Smooth muscle cell (in vitro differentiated cells): ENCODE measurements at regions not wholly inside any gene's neighbourhood (a gene's known extent, or its start where the extent isn't known, plus 50 kb on each side); places are given as distances from the start of the nearest gene placed in this dataset.
"Not testable (repeated sequence)": the region's sequence is repeated elsewhere in the genome, so short reads cannot be mapped to it uniquely, and the experiment has no call there.

ENCODE experiments used
- DNase-seq: peaks from one replicate; lab custom pipeline; 2025; ENCODE audit not compliant: unreplicated experiment; lab: John Stamatoyannopoulos, UW
- H2AFZ ChIP-seq: fragments of 200-600 bp; sonication (generic); 2 replicates; pipeline ENCODE4 v1.6.0; 2016; ENCODE audit warnings: antibody characterized with exemption, low read depth, mild to moderate bottlenecking
- H3F3A ChIP-seq: fragments of 200-600 bp; sonication (generic); 2 replicates; pipeline ENCODE4 v1.6.0; 2017; ENCODE audit warnings: antibody characterized with exemption, low read depth
- H3K27ac ChIP-seq: fragments of 200-600 bp; sonication (generic); 2 replicates; pipeline ENCODE4 v1.5.1; 2016; ENCODE audit warnings: low read depth, mild to moderate bottlenecking
- H3K27me3 ChIP-seq: fragments of 200-600 bp; sonication (generic); 2 replicates; pipeline ENCODE4 v1.6.1; 2016; ENCODE audit warnings: low read depth, mild to moderate bottlenecking
- H3K36me3 ChIP-seq: fragments of 200-600 bp; sonication (generic); 2 replicates; pipeline ENCODE4 v1.5.1; 2016; ENCODE audit warnings: low read depth
- H3K4me1 ChIP-seq: fragments of 200-600 bp; sonication (generic); 2 replicates; pipeline ENCODE4 v1.5.1; 2016; ENCODE audit warnings: low read depth
- H3K4me2 ChIP-seq: fragments of 200-600 bp; sonication (generic); 2 replicates; pipeline ENCODE4 v1.6.0; 2016; ENCODE audit warnings: mild to moderate bottlenecking
- H3K4me3 ChIP-seq: fragments of 200-600 bp; sonication (generic); 2 replicates; pipeline ENCODE4 v1.5.1; 2016; ENCODE audit warnings: mild to moderate bottlenecking
- H3K79me2 ChIP-seq: fragments of 200-600 bp; sonication (generic); 2 replicates; pipeline ENCODE4 v1.6.0; 2016; ENCODE audit warnings: low read depth, mild to moderate bottlenecking
- H3K9ac ChIP-seq: fragments of 200-600 bp; sonication (generic); 2 replicates; pipeline ENCODE4 v1.6.0; 2016; ENCODE audit warnings: low read depth
- H3K9me3 ChIP-seq: fragments of 200-600 bp; sonication (generic); replicated peaks from 2 replicates; pipeline ENCODE4 v1.5.1; 2016; ENCODE audit warnings: low read depth
- H4K20me1 ChIP-seq: fragments of 200-600 bp; sonication (generic); 2 replicates; pipeline ENCODE4 v1.6.0; 2016; ENCODE audit warnings: low read depth
- WGBS: methylation state at CpG from one replicate; pipeline ENCODE4 v1.1.7; 2016; ENCODE audit warnings: low lambda C conversion rate; 5-methylcytosine and 5-hydroxymethylcytosine counted together
- TF ChIP-seq, protein P1 (sequence below): fragments of 200-600 bp; sonication (generic); IDR thresholded peaks from 2 replicates; pipeline ENCODE4 v1.5.1; 2017; ENCODE audit warnings: borderline replicate concordance, mild to moderate bottlenecking, antibody characterized with exemption; ENCODE audit not compliant: insufficient read depth, poor library complexity, severe bottlenecking

GRCh38 chr2:234357666-234358065, 139.2 kb downstream of the ARL4C start:
- H3K4me3 ChIP-seq = no peak overlapping the region
- no peak overlapping the region for H2AFZ ChIP-seq
- peaks cover 19% of the 10 kb centered on the region for H3F3A ChIP-seq
- peaks cover 29% of the 10 kb centered on the region for H3K4me1 ChIP-seq
- H3K4me2 ChIP-seq = no peak overlapping the region
- H3K79me2 ChIP-seq = no peaks in the 10 kb centered on the region
- H3K9me3 ChIP-seq = peaks cover 5% of the 10 kb centered on the region
- WGBS = 66% methylated on average over 2 of the region's 3 CpGs
- no peak for DNase-seq
- H4K20me1 ChIP-seq = no peaks in the 10 kb centered on the region
- H3K9ac ChIP-seq = no peak overlapping the region
- TF ChIP-seq, protein P1, sequence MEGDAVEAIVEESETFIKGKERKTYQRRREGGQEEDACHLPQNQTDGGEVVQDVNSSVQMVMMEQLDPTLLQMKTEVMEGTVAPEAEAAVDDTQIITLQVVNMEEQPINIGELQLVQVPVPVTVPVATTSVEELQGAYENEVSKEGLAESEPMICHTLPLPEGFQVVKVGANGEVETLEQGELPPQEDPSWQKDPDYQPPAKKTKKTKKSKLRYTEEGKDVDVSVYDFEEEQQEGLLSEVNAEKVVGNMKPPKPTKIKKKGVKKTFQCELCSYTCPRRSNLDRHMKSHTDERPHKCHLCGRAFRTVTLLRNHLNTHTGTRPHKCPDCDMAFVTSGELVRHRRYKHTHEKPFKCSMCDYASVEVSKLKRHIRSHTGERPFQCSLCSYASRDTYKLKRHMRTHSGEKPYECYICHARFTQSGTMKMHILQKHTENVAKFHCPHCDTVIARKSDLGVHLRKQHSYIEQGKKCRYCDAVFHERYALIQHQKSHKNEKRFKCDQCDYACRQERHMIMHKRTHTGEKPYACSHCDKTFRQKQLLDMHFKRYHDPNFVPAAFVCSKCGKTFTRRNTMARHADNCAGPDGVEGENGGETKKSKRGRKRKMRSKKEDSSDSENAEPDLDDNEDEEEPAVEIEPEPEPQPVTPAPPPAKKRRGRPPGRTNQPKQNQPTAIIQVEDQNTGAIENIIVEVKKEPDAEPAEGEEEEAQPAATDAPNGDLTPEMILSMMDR = no peak
- no peaks in the 10 kb centered on the region for H3K27me3 ChIP-seq
- H3K27ac ChIP-seq = no peak overlapping the region
- no peaks in the 10 kb centered on the region for H3K36me3 ChIP-seq

DNA sequence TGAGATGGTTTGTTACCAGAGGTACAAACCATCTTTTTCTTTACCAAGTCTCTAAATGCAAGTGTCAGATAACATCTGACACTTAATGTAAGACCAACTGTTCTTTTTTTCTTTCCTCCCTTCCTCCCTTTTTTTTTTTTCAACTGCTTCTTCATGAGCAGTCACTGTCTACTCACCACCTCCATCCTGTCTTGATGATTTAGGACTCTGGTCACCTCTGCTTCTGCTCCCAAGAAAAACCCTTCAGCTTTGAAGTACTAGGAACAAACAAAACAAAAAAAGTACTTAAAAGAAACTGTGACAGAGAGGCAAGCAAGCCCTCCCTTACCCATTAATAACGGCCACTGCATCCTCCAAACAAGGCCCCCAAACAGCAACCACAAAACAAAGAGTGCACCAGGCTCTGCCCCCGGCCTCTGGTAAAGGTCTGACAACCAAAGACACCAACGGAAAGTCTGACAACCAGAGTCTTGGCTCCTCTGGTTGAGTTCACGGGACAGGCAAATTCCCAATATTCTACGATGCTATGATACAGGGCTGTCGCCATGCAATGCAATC, 141.0 kb downstream of the ARL4C start:
- Histone ChIP-seq H2AFZ (no peak overlapping the region), H3K4me2 (no peak overlapping the region), H3K79me2 (no peaks in the 10 kb centered on the region), H3K36me3 (no peaks in the 10 kb centered on the region), H3K4me3 (no peak overlapping the region), H3K9me3 (peaks cover 5% of the 10 kb centered on the region), H3K27me3 (no peaks in the 10 kb centered on the region), H4K20me1 (no peaks in the 10 kb centered on the region), H3K9ac (no peak overlapping the region), H3K27ac (no peak overlapping the region), H3K4me1 (peaks cover 28% of the 10 kb centered on the region), H3F3A (peaks cover 10% of the 10 kb centered on the region)
- 49% methylated on average over 6 of the region's 6 CpGs for WGBS
- no peak for DNase-seq
- TF ChIP-seq, protein P1 = no peak

DNA sequence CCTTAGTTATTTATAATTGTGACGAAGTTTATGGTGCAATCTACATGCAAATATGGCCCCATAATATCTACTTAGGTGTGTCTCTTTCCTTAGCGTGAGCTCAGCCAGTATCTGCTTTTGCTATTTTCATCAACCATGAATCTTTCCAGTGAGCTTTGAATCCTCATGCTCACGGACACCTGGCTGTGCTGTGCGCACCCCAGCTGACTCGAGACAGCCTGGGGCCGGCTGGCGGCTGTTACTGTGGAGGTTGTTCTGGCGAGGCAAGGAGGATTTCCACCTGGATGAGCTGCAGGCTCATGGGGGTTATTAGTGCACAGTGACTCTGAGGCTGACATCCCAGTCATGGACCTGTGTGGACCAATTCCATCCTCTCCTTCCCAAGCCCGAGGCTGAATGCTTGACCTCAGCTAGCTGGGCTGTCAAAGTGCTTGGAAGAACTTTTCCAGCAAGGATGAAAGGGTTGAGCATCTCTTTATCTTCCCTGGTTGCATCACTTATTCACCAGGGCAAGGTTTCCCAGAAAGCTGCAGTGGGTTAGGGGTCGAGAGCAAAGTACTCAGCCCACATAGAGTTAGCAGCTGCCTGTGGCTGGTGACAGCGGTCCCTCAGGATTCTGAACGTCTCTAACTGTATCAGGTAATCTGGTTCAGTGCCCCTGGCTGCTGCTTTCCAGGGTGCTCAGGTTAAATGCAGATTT, 141.7 kb downstream of the ARL4C start:
- TF ChIP-seq, protein P1 = no peak

DNA sequence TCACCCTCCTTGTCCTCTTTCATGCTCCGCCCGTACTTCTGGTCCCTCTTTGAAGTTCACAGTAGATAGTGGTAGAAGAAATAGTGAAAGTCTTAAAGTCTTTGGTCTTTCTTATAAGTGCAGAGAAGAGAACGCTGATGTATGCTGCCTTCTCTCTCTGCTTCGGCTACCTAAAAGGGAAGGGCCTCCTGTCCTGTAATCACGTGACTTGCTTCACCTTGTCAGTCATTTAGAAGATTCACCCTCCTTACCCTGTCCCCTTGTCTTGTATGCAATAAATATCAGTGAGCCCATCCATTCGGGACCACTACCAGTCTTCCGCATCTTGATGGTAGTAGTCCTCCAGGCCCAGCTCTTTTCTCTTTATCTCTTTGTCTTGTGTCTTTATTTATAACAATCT, 144.6 kb downstream of the ARL4C start:
- 93% methylated on average over 7 of the region's 7 CpGs for WGBS
- TF ChIP-seq, protein P1 = no peak
- no peaks in the 10 kb centered on the region for H3K9me3 ChIP-seq

More for the DNA sequence above, 141.7 kb downstream of the ARL4C start:
- Histone ChIP-seq H3K9me3 (peaks cover 5% of the 10 kb centered on the region), H3F3A (peaks cover 3% of the 10 kb centered on the region), H3K9ac (no peak overlapping the region), H4K20me1 (no peaks in the 10 kb centered on the region), H3K36me3 (no peaks in the 10 kb centered on the region), H3K4me1 (peaks cover 28% of the 10 kb centered on the region), H3K4me3 (no peak overlapping the region), H3K27ac (no peak overlapping the region), H3K79me2 (no peaks in the 10 kb centered on the region), H3K27me3 (no peaks in the 10 kb centered on the region), H3K4me2 (no peak overlapping the region), H2AFZ (no peak overlapping the region)
- no peak for DNase-seq
- WGBS = 59% methylated on average over 12 of the region's 12 CpGs

DNA sequence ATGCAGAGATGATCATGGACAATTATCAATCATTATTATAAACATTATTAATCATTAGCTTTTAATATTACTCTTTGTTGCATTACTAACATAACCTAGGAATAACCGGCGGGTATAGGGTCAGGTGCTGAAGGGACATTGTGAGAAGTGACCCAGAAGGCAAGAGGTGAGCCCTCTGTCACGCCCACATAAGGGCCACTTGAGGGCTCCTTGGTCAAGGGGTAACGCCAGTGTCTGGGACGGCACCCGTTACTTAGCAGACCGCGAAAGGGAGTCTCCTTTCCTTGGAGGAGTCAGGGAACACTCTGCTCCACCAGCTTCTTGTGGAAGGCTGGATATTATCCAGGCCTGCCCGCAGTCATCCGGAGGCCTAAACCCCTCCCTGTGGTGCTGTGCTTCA, 145.0 kb downstream of the ARL4C start:
- H3K36me3 ChIP-seq, H3K9me3 ChIP-seq, H3K4me3 ChIP-seq, DNase-seq, H3K9ac ChIP-seq, H4K20me1 ChIP-seq, H3K79me2 ChIP-seq, H3K27me3 ChIP-seq, H3F3A ChIP-seq, H3K4me2 ChIP-seq, H3K27ac ChIP-seq, H2AFZ ChIP-seq: not testable (repeated sequence)
- 95% methylated on average over 10 of the region's 10 CpGs for WGBS
- peaks cover 24% of the 10 kb centered on the region for H3K4me1 ChIP-seq

More for the DNA sequence above, 144.6 kb downstream of the ARL4C start:
- H3K4me3 ChIP-seq = no peak overlapping the region
- no peak overlapping the region for H3K9ac ChIP-seq
- H3K27me3 ChIP-seq = no peaks in the 10 kb centered on the region
- no peaks in the 10 kb centered on the region for H3F3A ChIP-seq
- H3K4me2 ChIP-seq = no peak overlapping the region
- H4K20me1 ChIP-seq = no peaks in the 10 kb centered on the region
- no peaks in the 10 kb centered on the region for H3K79me2 ChIP-seq
- no peaks in the 10 kb centered on the region for H3K36me3 ChIP-seq
- no peak overlapping the region for H3K27ac ChIP-seq
- peaks cover 24% of the 10 kb centered on the region for H3K4me1 ChIP-seq
- DNase-seq = no peak
- no peak overlapping the region for H2AFZ ChIP-seq
